HEK293T (cell line): ENCODE measurements at regions not wholly inside any gene's neighbourhood (a gene's known extent, or its start where the extent isn't known, plus 50 kb on each side); places are given as distances from the start of the nearest gene placed in this dataset.

Experiments
- BHLHE40 ChIP-seq: fragments of 450-650 bp; IDR thresholded peaks from 2 replicates; pipeline ENCODE4 v1.6.1; 2016; ENCODE audit warnings: mild to moderate bottlenecking, moderate library complexity, borderline replicate concordance
- ELF4 ChIP-seq: fragments of 450-650 bp; IDR thresholded peaks from 2 replicates; pipeline ENCODE4 v1.6.1; 2017; ENCODE audit warnings: antibody characterized with exemption
- FOXA1 ChIP-seq: fragments of 450-650 bp; IDR thresholded peaks from 2 replicates; pipeline ENCODE4 v1.6.1; 2016; ENCODE audit warnings: mild to moderate bottlenecking
- FOXK2 ChIP-seq: fragments of 450-650 bp; IDR thresholded peaks from 2 replicates; pipeline ENCODE4 v1.6.1; 2016; ENCODE audit warnings: mild to moderate bottlenecking
- FOXM1 ChIP-seq: fragments of 450-650 bp; IDR thresholded peaks from 2 replicates; pipeline ENCODE4 v1.6.1; 2017; ENCODE audit warnings: mild to moderate bottlenecking, borderline replicate concordance
- HDGF ChIP-seq: fragments of 450-650 bp; IDR thresholded peaks from 2 replicates; pipeline ENCODE4 v1.6.1; 2017; ENCODE audit warnings: antibody characterized with exemption, borderline replicate concordance
- L3MBTL2 ChIP-seq: fragments of 450-650 bp; conservative IDR thresholded peaks from 2 replicates; pipeline ENCODE4 v1.6.1; 2016; ENCODE audit warnings: mild to moderate bottlenecking
- LEF1 ChIP-seq: fragments of 450-650 bp; IDR thresholded peaks from 2 replicates; pipeline ENCODE4 v1.6.1; 2017; ENCODE audit warnings: mild to moderate bottlenecking, borderline replicate concordance
- NFRKB ChIP-seq: fragments of 450-650 bp; IDR thresholded peaks from 2 replicates; pipeline ENCODE4 v1.6.1; 2016; ENCODE audit warnings: mild to moderate bottlenecking, moderate library complexity
- PKNOX1 ChIP-seq: fragments of 450-650 bp; IDR thresholded peaks from 2 replicates; pipeline ENCODE4 v1.6.1; 2016
- SP1 ChIP-seq: fragments of 450-650 bp; IDR thresholded peaks from 2 replicates; pipeline ENCODE4 v1.6.1; 2017
- SUZ12 ChIP-seq: fragments of 450-650 bp; IDR thresholded peaks from 2 replicates; pipeline ENCODE4 v1.6.1; 2016; ENCODE audit warnings: mild to moderate bottlenecking
- TARDBP ChIP-seq: fragments of 450-650 bp; IDR thresholded peaks from 2 replicates; pipeline ENCODE4 v1.6.1; 2016
- ZNF384 ChIP-seq: fragments of 450-650 bp; IDR thresholded peaks from 2 replicates; pipeline ENCODE4 v1.6.1; 2016

- TF ChIP-seq TARDBP (no peak), SP1 (no peak), FOXK2 (no peak), L3MBTL2 (no peak), ELF4 (no peak), FOXA1 (no peak), FOXM1 (no peak), BHLHE40 (no peak), SUZ12 (no peak), HDGF (no peak), NFRKB (no peak), LEF1 (no peak), PKNOX1 (no peak), ZNF384 (no peak)
These were observed 257.7 kb upstream of the PMFBP1 start for GRCh38 chr16:72429671-72430081.
